ENCODE measurements at regions not wholly inside any gene's neighbourhood (a gene's known extent, or its start where the extent isn't known, plus 50 kb on each side); places are given as distances from the start of the nearest gene placed in this dataset.

GRCh38 chr5:88396751-88397281 lies 128.2 kb upstream of the TMEM161B start:
- no peak for DNase-seq (ENCODE audit: low read depth)

- no peak for DNase-seq (ENCODE audit: low read depth)
These were observed 127.4 kb upstream of the TMEM161B start for GRCh38 chr5:88396000-88396535.

GRCh38 chr5:88395264-88395663 lies 126.6 kb upstream of the TMEM161B start:
- DNase-seq (ENCODE audit: low read depth) = no peak

DNA sequence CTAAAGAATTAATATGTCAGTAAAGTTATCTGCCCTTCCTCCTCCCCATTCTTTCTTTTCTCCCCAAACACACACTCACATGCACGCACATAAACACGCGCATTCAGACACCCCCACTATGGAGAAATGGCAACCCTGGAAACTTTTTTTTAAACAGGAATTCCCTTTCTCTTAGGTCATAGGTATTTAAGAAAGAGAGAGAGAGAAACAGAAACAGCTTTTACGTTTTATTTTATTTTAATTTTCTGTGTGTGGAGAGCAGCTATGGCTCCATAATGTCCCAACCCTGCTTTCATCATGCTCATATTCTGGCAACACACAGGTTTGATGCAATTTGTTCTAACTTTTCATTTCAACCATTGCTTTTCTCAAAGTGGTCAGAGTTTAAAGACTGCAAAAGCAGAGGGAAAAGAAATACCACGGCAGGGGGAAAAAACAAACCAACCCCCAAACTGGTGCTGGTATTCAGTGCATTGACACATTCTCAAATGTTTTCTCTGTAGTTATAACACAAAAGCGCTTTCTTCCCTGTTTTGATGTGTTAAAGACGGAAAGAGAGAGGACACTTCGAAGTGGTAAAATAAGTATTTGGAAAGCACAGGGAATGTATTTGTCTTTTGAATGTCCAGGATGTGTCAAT lies 126.0 kb upstream of the TMEM161B start:
- no peak for DNase-seq (ENCODE audit: low read depth)

GRCh38 chr5:88393716-88394535 lies 125.3 kb upstream of the TMEM161B start:
- DNase-seq (ENCODE audit: low read depth) = no peak

DNA sequence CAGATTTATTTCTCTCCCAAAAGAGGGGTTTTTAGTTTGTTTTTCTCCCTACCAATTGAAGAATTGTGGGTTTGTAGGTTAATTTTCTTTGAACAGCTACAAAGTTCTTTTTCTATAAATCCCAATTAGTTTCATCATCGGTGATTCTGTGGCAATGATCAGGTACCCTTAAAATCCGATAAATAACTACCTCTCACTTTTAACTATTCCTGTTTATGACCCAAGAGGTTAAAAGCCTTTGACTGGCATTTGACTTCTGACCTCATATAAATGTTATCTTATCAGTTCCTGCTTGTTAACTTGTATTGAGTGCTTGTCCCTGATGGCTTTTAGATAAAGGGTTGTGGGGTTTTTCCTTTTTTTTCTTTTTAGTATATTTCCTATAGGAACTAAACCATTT lies 124.4 kb upstream of the TMEM161B start:
- DNase-seq (ENCODE audit: low read depth) = no peak

GRCh38 chr5:88391991-88392390 lies 123.3 kb upstream of the TMEM161B start:
- DNase-seq (ENCODE audit: low read depth) = no peak

DNA sequence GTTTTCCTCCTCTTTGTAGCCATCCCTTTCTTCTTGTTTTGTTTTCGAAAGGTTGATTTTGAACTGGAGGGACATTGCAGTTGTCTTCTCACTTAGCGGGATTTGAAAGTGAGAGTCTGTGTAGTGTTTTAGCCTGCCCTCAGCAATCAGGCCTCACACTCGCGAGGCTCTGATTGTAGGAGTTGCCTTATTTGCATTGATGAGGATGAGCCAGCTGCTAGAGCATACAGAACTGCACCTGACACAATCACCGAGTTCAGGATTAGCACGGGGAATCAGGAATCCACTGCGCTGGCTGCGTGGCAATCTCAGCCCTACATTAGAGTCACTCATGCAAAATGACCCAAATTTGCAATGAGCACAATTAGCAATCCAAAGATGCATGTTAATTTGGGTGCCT lies 122.5 kb upstream of the TMEM161B start:
- no peak for DNase-seq (ENCODE audit: low read depth)

GRCh38 chr5:88390481-88390880 lies 121.8 kb upstream of the TMEM161B start:
- DNase-seq (ENCODE audit: low read depth) = no peak

GRCh38 chr5:88390096-88390441 lies 121.4 kb upstream of the TMEM161B start:
- DNase-seq (ENCODE audit: low read depth) = no peak

GRCh38 chr5:88389338-88390095 lies 120.9 kb upstream of the TMEM161B start:
- no peak for DNase-seq (ENCODE audit: low read depth)

DNA sequence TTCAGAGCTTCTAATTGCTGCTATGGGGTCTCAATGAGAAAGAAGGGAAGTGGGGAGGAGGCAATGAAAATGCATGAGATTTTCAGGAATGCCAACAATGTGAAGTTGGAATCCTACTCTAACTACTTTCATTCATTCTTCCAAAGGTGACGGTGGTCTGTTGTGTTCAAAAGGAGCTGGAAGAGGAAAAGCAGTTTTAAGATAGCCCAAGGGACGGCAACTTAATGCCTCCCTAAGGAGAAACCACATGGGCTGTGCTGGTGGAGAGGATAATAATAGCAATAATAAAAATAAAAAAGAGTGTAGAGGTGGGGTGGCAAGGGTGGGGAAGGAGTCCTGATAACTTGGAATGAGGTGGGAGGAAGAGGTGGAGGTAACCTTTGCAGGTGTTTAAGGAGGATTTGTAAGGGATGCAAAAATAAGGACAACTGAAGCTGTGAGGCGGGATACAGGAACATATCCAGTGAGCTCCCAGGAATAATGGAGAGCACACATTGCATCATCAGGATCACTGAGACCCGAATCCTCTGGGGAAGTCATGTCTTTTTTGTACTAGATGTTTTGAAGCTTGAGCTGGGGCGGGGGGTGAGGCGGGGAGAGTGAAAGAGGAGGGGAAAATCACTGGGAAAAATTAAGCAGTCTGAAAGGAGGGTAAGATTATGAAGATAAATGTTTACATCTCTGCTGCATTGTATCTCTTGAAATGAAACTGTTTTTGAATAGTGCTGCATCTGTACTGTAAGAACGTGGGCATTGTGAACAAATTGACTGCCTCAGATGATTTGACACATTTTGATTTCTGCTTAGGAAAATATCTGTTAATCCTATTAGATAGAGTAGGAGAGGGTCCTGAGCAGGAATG lies 120.1 kb upstream of the TMEM161B start:
- no peak for DNase-seq (ENCODE audit: low read depth)

- DNase-seq (ENCODE audit: low read depth) = no peak
These were observed 116.2 kb upstream of the TMEM161B start for GRCh38 chr5:88384886-88385285.

DNA sequence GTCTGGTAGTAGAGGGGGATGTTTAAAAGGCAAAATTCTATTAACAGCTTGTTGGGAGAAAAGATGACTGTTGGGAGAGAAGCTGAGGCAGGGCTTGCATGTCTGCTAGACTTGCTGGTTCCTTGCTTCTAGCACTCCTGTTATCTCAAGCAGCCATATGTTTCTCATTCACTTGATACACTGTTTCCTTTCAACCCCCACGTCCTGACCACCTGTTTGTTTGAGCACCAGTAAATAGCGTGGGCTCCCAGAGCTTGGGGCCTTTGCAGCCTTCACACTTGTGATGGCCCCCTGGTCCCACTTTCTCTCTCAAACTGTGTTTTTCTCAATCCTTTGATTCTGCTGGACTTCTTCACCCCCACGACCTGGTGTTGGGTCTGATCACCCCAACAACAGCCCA lies 111.7 kb upstream of the TMEM161B start:
- no peak for DNase-seq (ENCODE audit: low read depth)

- no peak for DNase-seq (ENCODE audit: low read depth)
These were observed 109.3 kb upstream of the TMEM161B start for GRCh38 chr5:88377705-88378656.

- no peak for DNase-seq (ENCODE audit: low read depth)
These were observed 108.6 kb upstream of the TMEM161B start for GRCh38 chr5:88377240-88377639.

DNA sequence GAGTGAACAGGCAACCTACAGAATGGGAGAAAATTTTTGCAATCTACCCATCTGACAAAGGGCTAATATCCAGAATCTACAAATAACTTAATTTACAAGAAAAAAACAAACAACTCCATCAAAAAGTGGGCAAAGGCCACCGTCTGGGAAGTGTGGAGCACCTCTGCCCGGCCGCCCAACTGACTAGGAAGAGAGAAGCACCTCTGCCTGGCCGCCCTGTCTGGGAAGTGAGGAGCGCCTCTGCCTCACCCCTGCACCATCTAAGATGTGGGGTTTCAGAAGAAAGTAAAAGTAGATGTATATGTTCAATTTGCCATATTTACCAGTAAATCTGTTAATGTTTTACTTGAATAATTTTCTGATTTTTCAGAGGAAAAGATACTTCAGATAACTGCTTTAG lies 108.1 kb upstream of the TMEM161B start:
- no peak for DNase-seq (ENCODE audit: low read depth)

DNA sequence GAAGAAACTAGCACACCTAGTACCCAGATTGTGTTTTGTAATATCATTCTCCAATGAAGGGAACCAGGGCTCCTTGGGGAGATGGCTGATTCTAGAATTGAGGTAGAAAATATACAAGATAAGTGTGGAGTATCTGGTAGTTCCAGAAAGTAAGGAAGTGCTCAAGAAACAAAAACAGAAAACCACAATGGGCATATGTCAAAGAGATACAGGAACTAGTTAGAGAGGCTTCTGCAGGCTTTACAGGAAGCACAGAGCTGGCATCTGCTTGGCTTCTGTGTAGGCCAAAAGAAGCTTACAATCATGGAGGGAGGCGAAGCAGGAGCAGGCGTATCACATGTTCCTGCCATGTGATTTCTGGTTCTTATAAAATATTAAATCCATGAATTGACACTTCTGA lies 105.7 kb upstream of the TMEM161B start:
- no peak for DNase-seq (ENCODE audit: low read depth)

DNA sequence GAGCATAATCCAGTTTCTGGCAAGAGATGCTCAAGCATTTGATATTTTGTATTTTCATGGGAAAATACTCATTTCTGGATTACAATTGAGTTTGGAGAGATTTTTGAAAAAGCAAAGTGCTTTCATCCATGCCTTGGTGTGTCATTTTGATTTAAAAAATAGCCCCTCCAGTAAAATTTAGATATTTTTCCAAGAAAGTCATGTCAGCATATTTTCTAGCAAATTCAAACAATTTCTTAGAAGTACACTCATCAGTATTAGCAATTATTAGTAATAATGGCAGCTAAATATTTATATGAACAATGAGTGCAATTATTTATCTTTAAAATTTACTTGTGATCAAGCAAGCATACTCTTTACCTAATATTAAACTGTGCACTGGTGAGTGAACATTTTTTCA lies 102.2 kb upstream of the TMEM161B start:
- DNase-seq (ENCODE audit: low read depth) = no peak

GRCh38 chr5:88368201-88368600 lies 99.6 kb upstream of the TMEM161B start:
- DNase-seq (ENCODE audit: low read depth) = no peak

Measured in HS-5 (cell line).